HG03558 (cell line): ENCODE measurements at regions not wholly inside any gene's neighbourhood (a gene's known extent, or its start where the extent isn't known, plus 50 kb on each side); places are given as distances from the start of the nearest gene placed in this dataset.
A peak's percentile ranks its signal among the peaks of the same experiment; 100 is the strongest.

Experiments
- ATAC-seq: cut with Tn5 transposase; IDR thresholded peaks from one replicate; pipeline ENCODE4 v1.9.1; 2021; ENCODE audit warnings: moderate number of reproducible peaks; ENCODE audit not compliant: unreplicated experiment; ENCODE audit errors: extremely low read depth

GRCh38 chr9:13479096-13479495 lies 199.6 kb upstream of the MPDZ start:
- no peak for ATAC-seq

GRCh38 chr9:13478639-13479038 lies 199.1 kb upstream of the MPDZ start:
- ATAC-seq = no peak

DNA sequence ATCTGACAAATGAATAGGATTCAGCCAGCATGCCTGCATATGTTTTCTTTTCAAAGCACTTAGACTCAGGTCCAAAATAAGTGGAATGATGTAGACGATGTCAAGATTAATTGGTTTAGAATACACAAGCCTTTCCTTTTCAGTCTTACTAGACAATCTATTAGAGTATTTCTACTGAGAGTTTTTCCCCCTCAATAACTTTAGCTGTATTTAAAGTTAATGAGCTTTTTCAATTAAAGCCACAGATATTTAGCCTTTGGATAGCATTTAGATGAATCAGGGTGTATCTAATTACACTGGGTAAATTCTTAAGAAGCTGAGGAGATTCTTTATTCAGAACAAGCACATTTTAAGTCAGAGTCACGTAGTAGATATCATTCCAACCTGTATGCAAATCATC lies 198.7 kb upstream of the MPDZ start:
- no peak for ATAC-seq

- ATAC-seq = no peak
Measured at GRCh38 chr9:13470836-13471235, 191.3 kb upstream of the MPDZ start.

DNA sequence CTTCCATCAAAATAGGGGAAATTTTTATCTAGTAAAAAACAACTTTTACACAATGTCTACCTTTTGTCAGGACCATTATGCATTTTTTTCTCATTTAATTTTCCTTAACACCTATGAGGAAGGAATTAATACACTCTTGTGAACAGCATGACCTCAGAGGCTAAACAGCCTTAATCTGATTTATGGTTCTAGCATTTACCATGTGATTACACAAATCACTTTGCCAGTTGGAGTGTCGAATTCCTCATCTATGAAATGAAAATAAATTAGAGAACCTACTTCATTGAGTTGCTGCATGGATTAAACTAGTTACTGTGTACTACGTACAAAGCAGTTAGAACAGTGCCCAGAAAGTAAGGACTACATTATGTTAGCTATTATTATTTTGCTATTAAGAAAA lies 187.7 kb upstream of the MPDZ start:
- ATAC-seq = no peak

DNA sequence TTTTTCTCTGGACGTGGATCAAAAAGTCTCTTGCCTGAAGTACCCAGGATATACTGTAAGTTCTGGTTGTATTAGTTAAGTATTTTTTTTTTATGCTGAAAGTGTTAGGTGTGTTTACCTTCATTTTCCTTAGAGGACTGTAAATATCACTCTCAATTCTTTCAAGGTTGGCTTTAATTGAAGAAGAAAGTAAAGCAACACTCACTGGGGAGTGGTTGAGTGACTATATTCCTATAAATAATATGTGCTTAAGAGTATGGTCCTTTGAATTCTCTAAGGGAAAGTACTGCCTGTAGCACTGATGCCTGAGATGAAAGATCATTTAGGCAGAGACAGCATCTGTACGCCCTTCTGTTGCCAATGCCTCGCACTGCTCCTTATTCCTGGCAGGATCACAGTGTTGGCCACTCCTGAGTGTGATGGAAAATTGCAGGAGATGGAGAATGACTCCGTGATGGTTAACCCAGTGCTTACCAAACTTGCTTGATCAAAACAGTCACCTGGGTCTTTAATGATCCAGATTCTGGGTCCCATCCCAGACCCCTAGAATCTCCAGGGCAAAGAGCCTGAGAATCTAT lies 182.0 kb upstream of the MPDZ start:
- no peak for ATAC-seq

GRCh38 chr9:13459071-13459470 lies 179.6 kb upstream of the MPDZ start:
- ATAC-seq = no peak

GRCh38 chr9:13457795-13458194 lies 178.3 kb upstream of the MPDZ start:
- no peak for ATAC-seq

DNA sequence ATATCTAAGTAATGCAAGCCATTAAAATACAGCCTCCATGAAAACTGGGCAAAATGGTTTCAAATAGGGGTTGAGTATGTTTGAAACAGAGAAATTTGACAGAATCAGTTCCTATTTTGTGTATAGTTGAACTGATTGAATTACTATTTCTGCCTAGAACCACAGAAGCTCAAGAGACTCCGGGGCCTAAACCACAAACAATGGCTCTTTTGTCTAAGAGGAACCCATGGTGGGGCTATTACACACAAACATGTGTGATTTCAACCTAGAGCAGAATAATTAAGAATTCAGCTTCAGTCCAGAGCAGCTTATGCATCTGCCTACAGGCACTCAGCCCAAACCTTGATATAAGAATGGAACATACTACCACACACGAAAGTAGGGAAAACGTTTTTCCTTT lies 171.2 kb upstream of the MPDZ start:
- peak; percentile 47 for ATAC-seq

- no peak for ATAC-seq
Measured at GRCh38 chr9:13448482-13448881, 169.0 kb upstream of the MPDZ start.

DNA sequence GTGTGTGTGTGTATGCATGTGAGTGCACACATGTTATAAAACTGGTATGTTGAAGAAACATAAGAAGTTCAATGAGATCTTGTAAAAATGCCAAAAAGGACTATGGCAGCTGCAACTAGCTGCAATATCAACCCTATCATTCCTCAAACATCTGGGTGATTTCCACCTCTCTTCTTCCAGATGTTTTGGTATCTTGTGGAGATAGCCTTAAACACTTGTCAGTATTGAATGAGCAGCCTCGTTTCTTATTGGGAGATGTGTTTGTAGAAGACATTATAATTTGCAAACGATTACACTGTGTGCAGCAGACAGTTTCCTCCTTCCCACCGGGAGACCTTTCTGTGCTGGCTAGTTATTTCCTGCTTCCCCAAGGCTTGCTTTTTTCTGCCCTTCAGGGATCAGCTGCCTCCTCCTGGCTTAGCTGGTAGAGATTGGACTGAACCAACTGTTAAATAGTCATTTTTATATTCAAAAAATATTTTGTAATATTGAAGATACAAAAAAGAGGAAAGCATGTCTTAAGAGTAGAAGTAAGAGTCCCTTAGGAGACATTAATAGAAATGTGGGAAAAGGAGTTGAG lies 168.4 kb upstream of the MPDZ start:
- no peak for ATAC-seq

DNA sequence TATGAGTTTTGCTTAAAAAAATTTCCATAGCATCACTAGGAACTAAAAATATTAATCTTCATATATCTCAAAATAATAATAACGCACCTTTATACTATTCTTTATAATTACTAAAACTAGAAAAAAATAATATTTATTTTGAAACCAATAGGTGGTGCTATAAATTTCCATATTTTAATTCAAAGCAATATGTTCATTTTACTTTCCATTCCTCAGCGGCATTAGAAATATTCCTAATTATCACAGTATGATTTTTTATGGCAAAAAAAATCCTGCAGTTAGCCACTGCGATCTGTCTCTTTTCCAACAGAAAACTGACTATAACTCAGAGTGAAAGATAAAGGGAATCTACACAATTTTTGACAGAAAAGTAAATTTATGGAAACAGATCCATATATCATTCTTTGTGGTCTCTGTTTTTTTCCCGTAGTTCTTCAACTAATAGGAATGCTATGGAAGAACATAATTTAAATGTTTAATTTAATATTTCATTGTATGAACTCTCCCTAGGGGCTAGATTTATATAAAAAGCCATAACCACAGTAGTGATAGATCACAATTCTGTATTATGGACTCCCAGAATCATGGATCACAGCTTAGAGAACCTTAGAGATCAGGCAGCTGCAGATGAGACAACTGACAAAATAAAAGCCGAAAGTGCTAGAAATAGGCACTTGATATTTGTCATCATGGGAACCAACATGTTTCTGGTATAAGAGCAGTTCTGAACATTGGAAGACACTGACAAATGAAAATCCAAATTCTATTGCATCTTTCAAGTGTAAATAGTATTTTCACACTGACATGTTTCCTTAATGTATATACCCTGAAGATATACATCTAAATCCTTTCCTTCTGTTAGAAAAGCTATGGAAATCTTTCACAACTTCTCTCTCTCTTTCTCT lies 167.7 kb upstream of the MPDZ start:
- ATAC-seq = no peak

GRCh38 chr9:13446286-13446937 lies 166.9 kb upstream of the MPDZ start:
- ATAC-seq = no peak

DNA sequence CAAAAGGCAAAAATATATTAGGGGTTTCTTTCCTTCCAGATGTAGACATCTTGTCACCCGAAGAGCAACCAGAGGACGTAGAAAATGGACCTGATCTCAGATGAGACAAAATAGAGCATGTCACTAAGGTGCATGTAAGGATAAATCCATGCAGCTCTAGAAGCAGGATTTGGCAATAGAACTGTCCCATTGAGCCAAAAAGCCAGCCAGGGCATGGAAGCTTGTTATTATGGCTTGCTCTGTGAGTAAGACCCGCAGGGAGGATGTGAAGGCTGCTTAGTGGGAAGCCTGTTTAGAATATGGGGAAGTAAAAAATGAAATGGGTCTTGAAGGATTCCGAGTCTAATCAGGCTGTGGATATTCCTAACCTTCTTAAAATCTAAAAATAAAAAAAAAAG lies 165.6 kb upstream of the MPDZ start:
- ATAC-seq = no peak

DNA sequence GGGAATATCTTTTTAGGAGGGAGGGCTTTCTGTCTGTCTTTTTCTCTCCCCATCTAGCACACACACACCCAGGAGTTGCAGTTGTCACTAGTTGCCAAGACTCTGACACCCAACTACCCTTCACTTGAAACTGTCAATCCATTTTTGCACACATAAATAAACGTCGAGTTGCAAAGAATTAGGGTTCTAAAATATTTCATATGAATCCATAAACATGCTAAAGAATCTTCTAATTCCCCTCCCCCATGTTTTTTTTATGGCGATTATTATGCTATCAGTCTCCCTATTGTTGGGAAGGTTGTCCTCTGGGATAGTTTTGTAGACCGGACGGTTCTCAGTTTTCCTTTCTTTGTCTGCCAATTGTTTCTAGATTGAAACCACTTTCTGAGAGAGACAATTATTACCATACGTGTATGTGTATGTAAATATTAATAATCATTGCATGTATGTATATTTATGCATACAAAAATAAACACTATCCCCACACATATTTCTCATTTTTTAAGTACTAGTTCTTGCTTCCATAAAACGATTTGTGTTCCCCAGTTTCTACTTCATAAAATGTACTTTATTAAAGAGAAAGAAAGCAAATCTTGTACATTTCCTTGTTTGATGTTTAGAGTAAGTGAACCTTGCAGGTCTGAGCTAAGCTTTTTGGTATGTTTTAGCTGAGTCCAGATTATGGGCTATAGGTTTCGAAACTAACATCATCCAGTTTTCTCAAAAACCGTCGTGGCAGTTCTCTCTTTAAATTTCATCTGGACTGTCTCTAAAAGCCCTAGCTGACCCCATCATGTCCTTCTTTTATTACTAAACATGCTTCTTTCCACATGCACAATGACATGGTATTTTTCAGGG lies 165.0 kb upstream of the MPDZ start:
- ATAC-seq = no peak

DNA sequence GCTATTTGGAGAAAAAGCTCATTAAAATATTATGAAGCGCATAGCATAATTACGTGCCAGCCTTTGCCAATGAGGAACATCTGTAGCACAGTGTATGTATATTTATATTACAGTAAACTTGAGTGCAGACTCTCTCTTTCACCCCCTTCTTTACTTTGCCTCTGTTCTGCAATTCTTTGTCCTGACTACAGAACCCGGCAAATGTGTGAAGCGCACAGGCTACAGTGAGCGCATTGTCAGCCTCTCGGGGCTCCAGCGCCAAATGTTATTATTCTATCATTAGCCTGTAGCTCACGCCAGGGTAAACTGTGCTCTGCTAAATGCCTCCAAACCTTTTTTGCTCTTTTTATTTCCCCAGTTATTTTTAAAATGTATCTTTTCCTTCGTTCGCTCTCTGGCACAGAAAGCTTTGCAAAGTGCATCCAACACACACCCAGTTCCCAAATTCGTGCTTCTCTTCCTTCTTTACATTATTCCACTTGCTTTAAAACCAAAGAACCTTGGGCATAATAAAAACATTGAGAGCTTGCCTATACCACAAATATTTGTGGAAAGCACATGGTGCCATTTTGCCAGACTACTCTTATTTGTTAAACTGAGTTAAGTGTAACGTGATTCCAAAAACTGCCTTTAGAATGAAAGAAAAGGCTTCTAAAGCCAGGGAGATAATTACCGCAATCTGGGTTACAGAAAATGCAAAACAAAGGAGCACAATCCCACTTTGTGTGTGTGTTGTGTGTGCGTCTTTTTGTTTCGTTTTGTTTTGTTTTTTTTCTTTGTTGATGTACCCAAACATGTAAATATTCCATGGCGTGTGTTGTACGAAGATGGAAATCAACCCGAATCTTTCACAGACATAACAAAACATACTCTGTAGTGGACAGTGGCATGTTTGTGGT lies 164.1 kb upstream of the MPDZ start:
- no peak for ATAC-seq

GRCh38 chr9:13439685-13440476 lies 160.4 kb upstream of the MPDZ start:
- no peak for ATAC-seq

GRCh38 chr9:13437866-13438265 lies 158.4 kb upstream of the MPDZ start:
- no peak for ATAC-seq
